NCI-H1436 treated with DMSO at 0.1 percent for 48 hours (cell line): ENCODE measurements at regions not wholly inside any gene's neighbourhood (a gene's known extent, or its start where the extent isn't known, plus 50 kb on each side); places are given as distances from the start of the nearest gene placed in this dataset.

ENCODE experiments used
- DNase-seq: peaks from one replicate; lab custom pipeline; 2025; lab: John Stamatoyannopoulos, UW

DNA sequence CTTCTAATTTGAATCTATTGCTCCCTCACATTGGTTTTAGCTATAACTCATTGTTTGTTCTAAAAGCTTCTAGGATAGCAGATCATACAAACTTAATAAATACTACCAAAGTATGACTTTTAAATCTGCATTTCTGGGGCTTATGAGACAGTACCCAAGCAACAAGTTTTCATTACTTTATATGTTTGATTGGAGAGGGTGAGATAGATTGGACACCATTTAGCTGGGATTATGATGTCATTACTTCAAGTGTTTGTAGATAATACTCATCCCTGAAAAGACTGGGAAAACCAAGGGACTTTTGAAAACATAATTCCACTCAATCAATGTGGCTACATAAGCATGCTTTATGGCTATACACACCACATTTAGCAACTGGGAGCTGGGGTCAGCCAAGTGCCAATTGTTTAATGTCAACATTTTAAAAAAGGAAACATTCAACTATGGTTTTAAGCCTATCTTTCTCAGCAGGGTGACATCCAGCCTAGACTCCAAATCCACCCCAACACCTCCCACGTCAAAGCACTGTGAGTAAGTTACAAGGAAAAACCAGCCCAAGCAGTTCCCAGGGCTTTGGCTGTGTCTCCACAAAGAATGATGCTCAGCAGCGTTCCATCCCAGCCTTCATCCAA is 119.9 kb downstream of the ETAA1 start:
- DNase-seq = no peak

- no peak for DNase-seq
Measured at GRCh38 chr2:67522148-67522547, 125.0 kb downstream of the ETAA1 start.

DNA sequence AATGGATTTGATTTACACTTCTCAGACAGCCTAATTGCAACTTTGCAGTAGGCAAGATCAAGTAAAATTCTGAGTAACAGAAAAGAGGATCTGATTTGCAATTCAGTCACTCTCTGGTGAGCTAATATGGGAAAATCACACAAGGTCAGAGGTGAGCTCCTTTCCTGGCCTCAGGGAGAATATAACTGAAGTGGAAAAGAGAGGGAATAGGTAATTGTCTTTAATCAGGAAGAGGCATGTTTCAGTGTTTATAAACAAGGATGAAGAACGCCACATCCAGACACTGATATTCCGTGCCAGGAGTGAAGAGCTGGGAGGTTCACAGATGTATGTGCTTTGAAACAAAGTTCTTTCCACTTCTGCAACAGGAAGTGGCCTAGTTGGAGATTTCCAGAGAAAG is 127.1 kb downstream of the ETAA1 start:
- DNase-seq = no peak

GRCh38 chr2:67524777-67525176 is 127.6 kb downstream of the ETAA1 start:
- DNase-seq = no peak

GRCh38 chr2:67526283-67526682 is 129.2 kb downstream of the ETAA1 start:
- DNase-seq = no peak

GRCh38 chr2:67528320-67528719 is 131.2 kb downstream of the ETAA1 start:
- DNase-seq = no peak

DNA sequence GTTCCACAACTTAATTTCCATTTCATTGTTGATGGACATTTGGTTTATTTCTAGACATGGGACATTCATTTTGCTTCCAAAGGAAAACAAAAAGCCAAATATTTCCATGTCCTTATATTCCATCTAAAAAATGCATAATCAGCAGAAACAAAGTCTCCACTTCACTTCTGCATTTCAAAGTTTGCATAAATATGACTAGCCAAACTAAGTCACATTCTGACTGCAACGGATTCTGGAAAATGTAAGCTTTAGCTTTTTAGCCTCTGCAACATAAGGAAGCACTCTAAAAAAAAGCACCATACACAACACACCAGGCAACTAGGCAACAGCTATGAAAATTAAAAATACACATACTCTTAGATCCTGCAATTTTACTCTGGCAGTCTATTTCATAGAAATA is 135.3 kb downstream of the ETAA1 start:
- no peak for DNase-seq

GRCh38 chr2:67534745-67535144 is 137.6 kb downstream of the ETAA1 start:
- DNase-seq = no peak

GRCh38 chr2:67540962-67541361 is 143.8 kb downstream of the ETAA1 start:
- no peak for DNase-seq

DNA sequence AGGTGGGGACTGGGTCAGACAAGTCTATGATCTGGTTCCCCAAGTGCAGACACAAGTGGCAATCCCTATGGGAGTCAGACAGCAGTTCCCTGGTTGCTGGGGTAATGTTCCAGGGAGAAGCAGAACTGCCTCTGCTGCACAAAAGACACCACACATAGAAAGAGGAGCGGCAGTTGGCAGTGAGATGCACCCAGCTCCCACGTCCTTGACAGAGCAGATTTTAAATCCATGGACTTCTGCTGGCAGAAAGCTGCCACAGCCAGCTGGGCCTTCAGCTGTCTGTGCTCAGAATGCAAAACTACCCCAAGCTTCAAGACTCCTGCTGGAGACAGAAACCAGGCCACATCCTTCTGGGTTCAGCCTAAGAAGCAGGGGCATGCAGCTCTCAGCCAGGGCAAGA is 147.2 kb downstream of the ETAA1 start:
- DNase-seq = no peak

DNA sequence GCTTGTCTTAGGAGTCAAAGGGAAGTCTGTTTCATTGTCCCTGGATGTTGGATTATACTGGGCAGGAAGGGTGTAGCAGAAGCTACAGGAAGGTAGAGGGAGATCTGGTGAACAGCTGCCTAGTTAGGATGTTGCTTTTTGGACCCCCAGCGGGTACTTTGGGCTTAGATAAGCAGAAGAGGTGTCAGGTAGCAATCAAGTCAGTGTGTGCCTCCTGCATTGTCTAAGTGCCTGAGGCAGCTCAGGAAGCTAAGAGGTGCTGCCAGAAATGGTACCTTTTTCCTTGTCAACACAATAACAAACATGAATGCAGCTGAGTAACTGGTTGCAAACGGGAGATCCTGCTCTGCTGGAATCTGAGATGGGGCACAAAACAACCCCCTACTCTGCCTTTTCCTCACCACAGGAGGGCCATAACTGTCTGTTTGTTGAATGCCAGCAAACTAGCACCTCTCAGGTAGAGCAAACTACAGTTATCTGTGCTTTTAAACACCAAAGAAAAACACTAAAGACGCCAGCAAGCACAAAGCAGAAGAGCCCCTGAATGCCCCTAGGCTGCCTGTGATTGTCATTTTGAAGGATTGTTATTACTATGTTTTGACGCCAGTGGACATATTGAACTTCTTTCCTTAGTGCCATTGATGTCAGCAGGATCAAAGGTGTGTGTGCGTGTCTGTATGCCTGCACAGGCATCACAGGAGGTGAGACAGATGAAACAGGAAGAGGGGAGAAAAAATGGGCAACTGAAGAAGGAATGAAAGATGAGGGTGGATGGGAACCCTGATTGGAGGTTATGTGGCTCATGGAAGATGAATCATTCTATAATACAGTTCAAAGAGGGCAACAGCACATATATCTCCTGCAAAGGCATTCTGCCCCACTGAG is 151.4 kb downstream of the ETAA1 start:
- no peak for DNase-seq

- no peak for DNase-seq
Measured at GRCh38 chr2:67559156-67559555, 162.0 kb downstream of the ETAA1 start.

GRCh38 chr2:67560771-67561456 is 163.8 kb downstream of the ETAA1 start:
- DNase-seq = no peak

- DNase-seq = no peak
Measured at GRCh38 chr2:67561457-67561965, 164.4 kb downstream of the ETAA1 start.

DNA sequence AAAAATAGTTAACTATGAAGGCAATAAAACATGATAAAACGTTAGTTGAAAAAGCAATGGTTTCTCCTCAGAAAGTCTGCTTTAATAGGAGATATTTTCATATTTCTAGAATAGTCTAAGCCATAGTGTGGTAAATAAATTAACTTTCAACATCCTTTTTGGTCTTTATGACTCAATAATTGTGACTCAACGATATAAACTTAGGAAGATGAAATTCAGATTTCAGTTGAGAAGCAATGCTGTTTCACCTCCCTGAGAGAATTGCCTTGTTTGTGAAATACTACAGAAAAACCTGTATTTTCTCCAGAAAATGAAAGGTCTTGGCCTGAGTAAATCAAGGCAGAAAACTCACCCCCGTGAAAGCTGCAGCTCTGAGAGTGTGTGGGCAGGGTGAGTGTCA is 166.9 kb downstream of the ETAA1 start:
- DNase-seq = no peak

DNA sequence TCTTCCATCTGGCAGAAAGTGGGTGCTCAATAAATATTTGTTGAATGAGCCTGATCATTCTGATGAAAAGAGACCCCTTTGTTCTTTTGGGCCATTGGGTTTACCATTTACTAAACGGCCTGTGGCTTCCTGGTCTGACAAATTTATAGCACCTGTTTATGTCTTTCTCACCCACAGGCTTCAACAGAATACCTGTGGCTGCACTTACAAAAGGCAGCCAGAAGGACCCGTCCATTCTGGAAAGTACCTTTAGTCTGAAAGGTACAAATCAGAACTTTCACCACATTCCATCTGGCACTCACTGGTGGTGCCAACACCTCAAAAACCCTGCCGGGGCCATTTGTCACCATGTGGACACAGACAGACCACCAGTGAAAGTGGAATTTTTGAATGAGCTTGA is 167.5 kb downstream of the ETAA1 start:
- no peak for DNase-seq

GRCh38 chr2:67565262-67565661 is 168.1 kb downstream of the ETAA1 start:
- DNase-seq = no peak

GRCh38 chr2:67565761-67566160 is 168.6 kb downstream of the ETAA1 start:
- DNase-seq = no peak

DNA sequence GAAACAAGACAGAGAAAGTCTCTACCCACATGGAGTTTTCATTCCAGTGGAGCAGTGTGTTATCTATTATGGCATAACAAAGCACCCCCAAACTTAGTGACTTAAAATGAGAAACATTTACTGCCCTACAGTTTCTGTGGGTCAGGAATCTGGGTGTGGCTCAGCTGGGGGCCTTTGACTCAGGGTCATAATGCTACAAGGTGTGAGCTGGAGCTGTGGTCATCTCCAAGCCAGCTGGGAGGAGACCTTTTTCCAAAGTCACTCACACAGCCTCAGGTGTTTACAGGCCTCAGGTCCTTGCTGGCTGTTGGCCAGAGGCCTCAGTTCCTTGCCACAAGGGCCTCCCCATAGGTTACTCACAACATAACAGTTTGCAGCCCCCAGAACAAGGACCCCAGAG is 169.2 kb downstream of the ETAA1 start:
- no peak for DNase-seq

DNA sequence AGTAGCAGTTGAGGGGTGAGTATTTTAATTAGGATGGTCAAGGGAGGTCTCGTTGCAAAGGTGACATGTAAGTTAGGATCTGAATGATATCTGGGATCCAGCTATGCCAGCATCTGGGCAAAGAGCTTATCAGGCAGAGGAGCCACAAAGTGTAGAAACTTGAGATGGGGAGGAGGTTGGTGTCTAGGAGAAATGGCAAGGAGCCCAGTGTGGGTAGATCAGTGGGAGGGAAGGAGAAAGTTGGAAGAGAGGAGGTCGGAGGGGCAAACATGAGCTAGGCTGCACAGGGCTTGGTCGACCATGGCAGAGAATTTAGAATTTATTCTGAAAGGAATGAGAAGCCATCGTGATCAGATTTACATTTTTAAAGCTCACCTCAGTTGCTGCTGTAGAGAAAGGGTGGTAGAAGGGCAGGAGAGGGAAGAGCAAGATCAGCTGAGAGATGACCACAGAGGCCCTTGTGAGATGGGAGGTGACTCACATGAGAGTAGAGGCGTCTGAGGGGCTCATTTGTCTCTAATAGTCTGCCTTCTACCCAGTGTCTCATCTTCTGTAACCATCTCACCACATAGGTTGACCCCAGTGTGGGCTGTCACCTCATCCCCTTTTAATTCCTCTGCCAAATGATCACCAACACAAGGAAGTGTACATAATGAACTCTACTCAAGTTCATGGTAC is 170.0 kb downstream of the ETAA1 start:
- no peak for DNase-seq

DNA sequence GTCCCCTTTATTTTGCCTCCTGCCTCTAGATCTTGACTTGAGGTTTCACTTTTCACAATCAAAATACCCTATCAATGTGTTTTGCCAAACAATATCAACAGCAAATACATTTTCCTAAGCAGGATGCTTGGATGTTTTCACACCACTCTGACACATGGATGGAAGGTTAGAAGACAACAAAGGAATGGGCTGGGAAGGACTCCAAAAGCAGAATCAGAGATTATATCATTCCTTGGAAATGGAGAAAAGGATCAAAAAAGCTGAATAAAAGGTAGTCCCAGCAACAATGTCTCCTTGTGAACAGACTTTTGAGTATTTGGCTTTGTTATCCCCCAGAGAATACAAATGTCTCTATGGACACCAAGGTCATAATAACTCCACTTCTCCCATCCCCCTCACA is 170.8 kb downstream of the ETAA1 start:
- DNase-seq = no peak

GRCh38 chr2:67570611-67571010 is 173.5 kb downstream of the ETAA1 start:
- DNase-seq = no peak
